Left lung (tissue), 4 donors: ENCODE measurements at regions not wholly inside any gene's neighbourhood (a gene's known extent, or its start where the extent isn't known, plus 50 kb on each side); places are given as distances from the start of the nearest gene placed in this dataset.

Experiments
- ATAC-seq: fragments of 200-7000 bp; cut with Tn5 transposase; one replicate; pipeline ENCODE4 v1.9.1; 2020; ENCODE audit warnings: moderate library complexity
- DNase-seq, 4 donors: peaks; one replicate each; pipeline ENCODE4 v3.0.0-alpha.2; 2013 to 2020
- H3K27ac ChIP-seq, 2 donors: fragments of 200-600 bp; sonication (generic) in 1 of 2; one replicate each; pipeline versions ENCODE4 v1.5.0 to v1.8.0; 2020 to 2021
- H3K27me3 ChIP-seq, 2 donors: fragments of 200-600 bp; sonication (generic) in 1 of 2; one replicate each; pipeline versions ENCODE4 v1.5.0 to v1.8.0; 2020 to 2021
- H3K36me3 ChIP-seq, 2 donors: fragments of 200-600 bp; sonication (generic) in 1 of 2; one replicate each; pipeline versions ENCODE4 v1.5.0 to v1.8.0; 2020 to 2021
- H3K4me1 ChIP-seq, 2 donors: fragments of 200-600 bp; one replicate each; pipeline ENCODE4 v1.8.0; 2021
- H3K4me3 ChIP-seq, 2 donors: fragments of 200-600 bp; sonication (generic) in 1 of 2; one replicate each; pipeline versions ENCODE4 v1.5.0 to v1.8.0; 2020 to 2021; ENCODE audit warnings: mild to moderate bottlenecking in 1 of 2
- H3K9me3 ChIP-seq, 2 donors: fragments of 200-600 bp; sonication (generic) in 1 of 2; one replicate each; pipeline versions ENCODE4 v1.5.0 to v1.8.0; 2020 to 2021
- CTCF ChIP-seq, 2 donors: fragments of 200-600 bp; sonication (generic) in 1 of 2; IDR thresholded peaks; one replicate each; pipeline versions ENCODE4 v1.5.0 to v1.8.0; 2021; ENCODE audit warnings: antibody characterized with exemption in 2 of 2
- intact Hi-C, 2 donors: fragments of 100-400 bp; cut with DNase I; formaldehyde crosslinking; loops; one replicate each; pipeline versions ENCODE4 v1.11.2 to v1.14.2; 2022
- donor health status: DM: no; HTN: yes; CAD: no.
- donor health status: DM: no; HTN: no; CAD: no.

DNA sequence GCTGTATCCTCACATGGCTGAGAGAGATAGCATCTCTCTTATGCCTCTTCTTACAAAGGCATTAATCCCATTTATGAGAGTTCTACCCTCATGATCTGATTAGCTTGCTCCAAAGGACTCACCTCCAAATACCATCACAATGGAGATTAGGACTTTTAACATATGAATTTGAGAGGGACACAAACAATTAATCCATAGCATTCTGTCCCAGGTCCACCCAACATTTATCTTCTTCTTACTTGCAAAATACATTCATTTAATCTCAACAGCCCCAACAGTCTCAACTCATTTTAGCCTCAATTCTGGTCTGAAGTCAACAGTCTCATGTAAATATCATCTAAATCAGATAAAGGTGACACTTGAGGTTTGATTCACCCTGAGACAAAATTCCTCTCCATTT lies 555.4 kb downstream of the RAB28 start:
- Histone ChIP-seq H3K27me3 (no peaks in the 10 kb centered on the region), H3K4me3 (no peak overlapping the region), H3K36me3 (no peaks in the 10 kb centered on the region), H3K9me3 (no peaks in the 10 kb centered on the region), H3K4me1 (no peaks in the 10 kb centered on the region), H3K27ac (no peak overlapping the region)
- no peak for TF ChIP-seq CTCF (IDR thresholded peaks at IDR 0.05)
- intact Hi-C loops = no loop called here
- DNase-seq = no peak
- ATAC-seq = no peak

DNA sequence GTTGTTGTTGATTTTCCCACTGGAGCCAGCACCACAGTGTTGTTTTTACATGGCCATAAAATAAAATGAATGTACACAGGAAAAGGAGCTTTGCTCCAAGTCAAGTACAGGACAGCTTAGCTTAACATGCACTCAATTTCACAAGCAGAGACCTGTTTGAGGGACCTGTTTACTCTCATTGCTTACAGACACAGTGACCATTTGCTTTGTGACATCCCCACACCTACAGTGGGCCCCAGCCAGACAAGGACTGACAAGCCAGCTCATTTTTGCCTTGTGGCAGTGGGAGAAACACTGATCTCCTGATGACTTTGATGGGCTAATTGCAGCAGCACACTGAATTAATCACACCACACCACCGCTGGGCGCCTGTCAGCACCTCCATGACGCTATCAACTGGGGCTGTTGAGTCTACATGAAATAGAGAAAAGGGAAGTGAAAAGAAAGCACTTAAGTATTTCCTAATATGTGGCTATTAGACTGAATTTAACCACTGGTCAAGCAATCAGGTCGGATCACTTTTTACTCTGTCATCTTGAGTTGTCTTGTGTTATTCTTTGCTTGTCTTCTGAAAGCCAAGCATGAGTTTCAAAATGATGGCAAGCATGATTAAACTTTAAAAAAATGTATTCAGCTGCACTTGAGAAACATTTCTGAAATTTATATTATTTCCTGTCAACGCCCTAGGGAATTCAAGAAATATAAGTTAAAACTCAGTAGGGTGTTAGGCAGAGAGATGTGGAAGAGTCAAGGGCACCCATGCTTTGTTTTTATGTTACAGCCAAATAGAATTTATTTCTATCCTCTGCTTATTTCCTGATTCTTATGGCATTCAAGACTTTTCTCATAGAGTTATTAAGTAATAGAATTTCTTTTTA lies 557.7 kb downstream of the RAB28 start:
- ATAC-seq (no peak), DNase-seq (no peak)
- TF ChIP-seq CTCF (IDR thresholded peaks at IDR 0.05) = no peak
- Histone ChIP-seq H3K36me3 (no peaks in the 10 kb centered on the region), H3K4me1 (no peaks in the 10 kb centered on the region), H3K4me3 (no peak overlapping the region), H3K9me3 (no peaks in the 10 kb centered on the region), H3K27ac (no peak overlapping the region), H3K27me3 (no peaks in the 10 kb centered on the region)
- intact Hi-C loops = no loop called here

- Histone ChIP-seq H3K4me1 (no peaks in the 10 kb centered on the region), H3K36me3 (no peaks in the 10 kb centered on the region), H3K27me3 (no peaks in the 10 kb centered on the region), H3K27ac (no peak overlapping the region), H3K9me3 (no peaks in the 10 kb centered on the region), H3K4me3 (no peak overlapping the region)
- no peak for TF ChIP-seq CTCF (IDR thresholded peaks at IDR 0.05)
- intact Hi-C loops = no loop called here
- ATAC-seq (no peak), DNase-seq (no peak)
Observed at GRCh38 chr4:12924728-12925320, 559.3 kb downstream of the RAB28 start.

DNA sequence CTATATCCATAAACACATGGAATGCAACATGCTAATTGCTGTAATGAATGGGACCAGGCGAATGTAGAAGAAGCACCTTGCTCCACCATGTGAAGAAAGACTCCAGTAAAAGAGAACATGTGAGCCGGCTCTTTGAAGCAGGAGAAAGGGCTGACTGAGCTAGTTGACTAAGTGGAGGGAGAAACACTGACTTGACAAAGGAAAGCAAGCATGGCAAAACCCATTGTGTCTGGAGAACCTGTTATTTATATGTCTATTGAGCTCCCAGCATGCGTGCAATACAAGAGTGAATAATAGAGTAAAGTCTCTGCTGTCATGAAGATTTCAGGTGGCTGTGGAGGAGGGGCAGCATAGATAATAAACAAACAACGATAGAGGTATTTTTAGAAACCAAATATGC lies 559.9 kb downstream of the RAB28 start:
- Histone ChIP-seq H3K27ac (no peak overlapping the region), H3K36me3 (no peaks in the 10 kb centered on the region), H3K9me3 (no peaks in the 10 kb centered on the region), H3K27me3 (no peaks in the 10 kb centered on the region), H3K4me3 (no peak overlapping the region), H3K4me1 (no peaks in the 10 kb centered on the region)
- intact Hi-C loops = no loop called here
- TF ChIP-seq CTCF (IDR thresholded peaks at IDR 0.05) = no peak
- no peak for DNase-seq
- ATAC-seq = no peak

DNA sequence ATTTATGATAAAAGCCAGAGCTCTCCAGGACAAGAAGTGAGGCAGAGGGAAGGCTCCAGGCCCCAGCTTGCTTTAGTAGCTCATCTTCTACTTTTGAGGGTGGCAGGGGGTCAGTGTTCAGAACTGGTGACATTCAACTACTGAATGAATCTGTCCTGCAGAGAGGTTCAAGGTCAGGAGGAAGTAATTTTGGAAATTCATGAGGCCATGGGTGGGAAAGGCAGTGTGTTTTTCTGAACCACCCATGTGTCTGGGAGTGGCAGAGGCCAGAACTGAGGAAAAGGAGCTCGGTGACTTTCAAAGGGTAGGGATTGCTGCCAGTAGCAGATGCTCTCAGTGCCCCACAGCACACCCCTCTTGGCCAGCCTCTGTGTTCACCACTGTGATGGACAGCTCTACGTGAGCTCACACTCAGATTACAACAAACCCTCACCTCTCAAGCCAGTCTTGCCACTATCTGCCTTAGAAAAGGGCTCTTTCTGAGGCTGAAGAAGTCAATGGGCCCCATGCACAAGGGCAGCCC lies 571.2 kb downstream of the RAB28 start:
- Histone ChIP-seq H3K36me3 (no peaks in the 10 kb centered on the region), H3K4me1 (no peaks in the 10 kb centered on the region), H3K27me3 (no peaks in the 10 kb centered on the region), H3K27ac (no peak overlapping the region), H3K9me3 (peaks cover 0 to 18% of the 10 kb centered on the region in 2 donors), H3K4me3 (no peak overlapping the region)
- DNase-seq (no peak), ATAC-seq (no peak)
- intact Hi-C loops = no loop called here
- TF ChIP-seq CTCF (IDR thresholded peaks at IDR 0.05) = no peak
